CD4-positive, alpha-beta T cell treated with Interferon alpha-2 for 1 hour (primary cell): ENCODE measurements at regions not wholly inside any gene's neighbourhood (a gene's known extent, or its start where the extent isn't known, plus 50 kb on each side); places are given as distances from the start of the nearest gene placed in this dataset.
"Not testable (repeated sequence)": the region's sequence is repeated elsewhere in the genome, so short reads cannot be mapped to it uniquely, and the experiment has no call there.

Experiments
- DNase-seq, 2 donors: peaks; one replicate each; pipeline ENCODE4 v3.0.0-alpha.2; 2020 to 2022

- DNase-seq, result no peak
These were observed 267.0 kb upstream of the HS6ST1 start for GRCh38 chr2:128585706-128586105.

- no peak for DNase-seq
These were observed 271.0 kb upstream of the HS6ST1 start for GRCh38 chr2:128589681-128590080.

GRCh38 chr2:128590309-128591021, 271.8 kb upstream of the HS6ST1 start:
- DNase-seq, result no peak

DNA sequence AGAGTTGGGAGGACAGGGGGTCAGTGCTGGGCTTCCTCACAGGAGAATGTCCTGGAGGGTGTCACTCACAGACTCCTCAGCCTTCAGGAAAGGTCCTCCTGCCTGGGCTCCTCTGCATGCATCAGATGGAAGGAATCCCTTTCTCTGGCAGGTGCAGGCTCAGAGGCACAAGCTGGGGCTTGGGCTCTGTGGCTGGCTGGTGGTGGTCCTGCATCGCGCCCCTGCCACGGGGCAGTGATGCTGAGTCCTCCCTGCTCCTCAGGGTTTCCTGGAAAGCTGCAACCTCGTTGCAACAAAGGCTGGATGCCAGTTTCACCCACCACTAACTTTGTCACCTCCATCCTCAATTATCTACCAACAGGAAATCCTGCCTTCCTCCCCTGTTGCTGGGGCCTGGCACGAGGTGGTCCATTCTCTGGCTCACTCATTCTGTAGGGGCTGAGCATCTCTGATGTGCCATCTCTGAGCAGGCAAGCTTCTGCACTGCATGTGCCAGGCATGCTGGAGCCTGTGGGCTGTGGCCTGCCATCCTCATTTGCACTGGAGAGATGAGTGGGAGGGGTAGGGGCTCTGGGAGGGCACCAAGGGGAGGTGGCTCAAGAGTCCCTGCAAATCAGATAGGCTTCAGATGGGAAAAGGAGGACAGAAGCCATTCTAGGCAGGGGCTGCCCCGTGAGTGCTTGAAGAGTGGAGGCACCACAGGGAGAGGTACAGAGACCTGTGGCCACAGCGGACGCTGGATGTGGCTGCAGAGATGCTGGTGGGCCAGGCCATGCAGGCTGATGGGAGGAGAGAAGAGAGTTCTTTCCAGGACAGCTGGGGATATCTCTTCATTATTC, 272.6 kb upstream of the HS6ST1 start:
- DNase-seq, result no peak

DNA sequence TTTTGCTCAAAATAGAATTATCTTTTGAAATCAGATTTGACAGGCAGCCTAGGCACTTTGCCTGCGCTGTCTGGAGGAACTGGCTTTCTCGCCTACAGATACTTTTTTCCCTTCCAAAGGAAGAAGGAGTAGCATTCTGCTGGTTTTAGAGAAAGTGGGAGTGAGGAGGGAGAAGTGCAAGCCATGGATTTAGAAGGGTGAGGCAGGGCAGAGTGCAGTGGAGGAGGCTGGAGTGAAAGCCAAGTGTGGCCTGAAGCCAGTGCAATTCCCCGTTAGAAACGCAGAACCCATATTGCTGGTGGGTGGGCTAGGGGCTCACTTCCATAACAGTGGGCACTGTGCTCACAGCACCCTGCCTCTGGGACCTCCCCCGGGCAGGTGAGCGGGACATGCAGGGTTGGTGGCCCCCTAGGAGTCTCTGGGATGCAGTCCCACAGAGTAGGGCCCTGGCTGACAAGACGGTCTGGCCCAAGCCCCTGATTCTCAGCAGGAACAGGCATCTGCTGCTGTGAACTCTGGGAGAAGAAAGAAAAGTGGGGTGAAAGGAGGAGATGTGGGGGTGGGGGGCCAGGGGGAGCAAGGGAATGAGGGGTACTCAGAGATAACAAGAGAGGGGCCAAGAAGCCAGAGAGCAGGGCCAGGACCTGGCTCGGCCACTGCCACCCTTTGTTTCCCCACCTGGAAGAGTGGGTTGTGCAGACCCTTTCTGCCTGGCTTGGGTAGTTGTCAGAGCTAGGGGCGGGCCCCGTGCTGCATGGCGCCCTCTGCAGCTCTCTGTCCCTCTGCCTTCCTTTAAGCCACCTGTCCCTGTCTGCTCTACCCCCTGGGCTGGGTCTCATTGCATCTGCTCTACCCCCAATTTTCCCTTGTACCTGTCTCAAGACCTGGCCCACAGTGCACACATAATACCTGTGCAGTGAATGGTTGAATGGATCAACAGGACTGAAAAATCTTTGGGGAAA, 273.5 kb upstream of the HS6ST1 start:
- DNase-seq, result no peak

DNA sequence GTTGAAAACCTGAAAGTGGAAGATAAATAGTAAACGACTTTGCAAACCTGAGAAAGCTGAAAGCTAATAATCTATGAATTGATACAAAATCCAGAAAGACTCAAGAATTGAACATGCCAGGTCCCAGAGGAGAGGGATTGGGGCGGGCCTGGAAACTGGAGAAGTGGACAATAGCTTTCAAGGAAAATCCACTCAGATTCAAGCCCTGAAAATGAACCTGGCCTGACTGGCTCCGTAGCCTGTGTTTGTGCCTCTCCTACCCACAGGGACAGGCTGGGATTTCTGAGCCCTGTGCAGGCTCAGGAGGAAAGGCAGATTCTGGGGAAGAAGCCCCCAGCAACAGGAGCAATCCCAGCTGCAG, 274.8 kb upstream of the HS6ST1 start:
- no peak for DNase-seq

DNA sequence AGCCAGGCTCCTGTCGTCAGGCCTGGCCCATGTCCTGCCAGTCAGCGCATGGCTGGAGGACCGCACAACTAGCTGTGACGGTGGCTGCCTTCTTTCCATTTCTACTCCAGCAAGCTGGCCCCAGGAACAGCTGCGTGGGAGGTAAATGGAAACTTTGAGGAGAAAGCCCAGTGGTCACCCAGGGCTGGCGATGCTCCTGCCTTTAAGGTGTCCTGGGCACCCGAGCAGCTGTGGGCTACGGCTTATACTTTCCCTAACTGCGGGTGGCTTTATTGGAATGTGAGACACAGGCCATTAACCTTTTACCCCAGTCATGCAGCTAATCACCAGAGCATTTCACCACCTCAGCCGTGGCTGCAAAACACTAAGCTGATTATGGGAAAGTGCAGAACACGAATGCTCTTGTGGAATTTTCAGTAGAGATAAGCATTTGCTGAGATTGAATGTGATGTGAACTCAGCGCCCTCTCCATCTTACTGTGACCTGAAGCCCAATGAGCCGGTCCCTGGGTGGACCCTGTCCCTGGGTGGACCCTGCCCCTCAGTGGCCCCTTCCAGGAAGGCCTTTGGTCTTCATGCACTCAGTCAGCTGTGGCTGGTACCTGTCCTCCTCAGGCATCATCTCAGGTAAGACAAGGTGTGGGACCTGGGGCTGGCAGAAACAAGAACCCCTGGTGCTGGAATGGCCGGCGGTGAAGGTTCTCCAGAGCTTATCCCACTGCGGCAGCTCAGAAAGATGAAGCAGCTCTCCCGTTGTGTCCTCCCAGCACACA, 275.4 kb upstream of the HS6ST1 start:
- no peak for DNase-seq

- no peak for DNase-seq
These were observed 275.9 kb upstream of the HS6ST1 start for GRCh38 chr2:128594651-128594910.

GRCh38 chr2:128594953-128595677, 276.4 kb upstream of the HS6ST1 start:
- DNase-seq, result no peak

DNA sequence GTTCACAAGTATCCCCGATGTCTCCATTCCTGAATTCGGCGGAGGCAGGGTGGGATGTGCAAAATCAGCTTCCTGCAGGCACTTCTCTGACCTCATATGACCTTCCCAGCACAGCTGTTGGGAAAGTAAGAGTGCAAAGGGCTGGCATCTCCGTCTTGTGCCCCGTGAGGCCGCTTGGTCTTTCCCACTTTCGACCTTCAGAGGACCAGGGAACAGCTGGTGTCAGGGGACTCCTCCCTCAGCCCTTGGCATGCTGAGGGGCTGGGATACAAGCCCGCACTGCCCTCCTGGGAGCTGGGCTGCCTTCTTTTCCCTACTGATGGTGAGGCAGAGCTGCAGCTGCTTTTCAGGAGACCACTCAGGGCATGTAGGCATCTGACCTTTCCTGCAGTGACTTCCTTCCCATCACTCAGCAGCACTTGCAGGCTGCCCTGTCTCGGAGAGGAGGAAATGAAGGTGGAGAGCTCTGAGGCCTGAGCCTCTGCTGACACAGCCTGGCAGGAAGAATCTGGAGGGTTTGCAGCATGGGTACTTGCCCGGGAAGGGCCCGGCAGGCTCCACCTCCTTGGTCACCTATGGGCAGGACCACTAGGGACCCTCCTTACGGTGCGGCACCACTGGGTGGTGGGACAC, 277.2 kb upstream of the HS6ST1 start:
- no peak for DNase-seq

DNA sequence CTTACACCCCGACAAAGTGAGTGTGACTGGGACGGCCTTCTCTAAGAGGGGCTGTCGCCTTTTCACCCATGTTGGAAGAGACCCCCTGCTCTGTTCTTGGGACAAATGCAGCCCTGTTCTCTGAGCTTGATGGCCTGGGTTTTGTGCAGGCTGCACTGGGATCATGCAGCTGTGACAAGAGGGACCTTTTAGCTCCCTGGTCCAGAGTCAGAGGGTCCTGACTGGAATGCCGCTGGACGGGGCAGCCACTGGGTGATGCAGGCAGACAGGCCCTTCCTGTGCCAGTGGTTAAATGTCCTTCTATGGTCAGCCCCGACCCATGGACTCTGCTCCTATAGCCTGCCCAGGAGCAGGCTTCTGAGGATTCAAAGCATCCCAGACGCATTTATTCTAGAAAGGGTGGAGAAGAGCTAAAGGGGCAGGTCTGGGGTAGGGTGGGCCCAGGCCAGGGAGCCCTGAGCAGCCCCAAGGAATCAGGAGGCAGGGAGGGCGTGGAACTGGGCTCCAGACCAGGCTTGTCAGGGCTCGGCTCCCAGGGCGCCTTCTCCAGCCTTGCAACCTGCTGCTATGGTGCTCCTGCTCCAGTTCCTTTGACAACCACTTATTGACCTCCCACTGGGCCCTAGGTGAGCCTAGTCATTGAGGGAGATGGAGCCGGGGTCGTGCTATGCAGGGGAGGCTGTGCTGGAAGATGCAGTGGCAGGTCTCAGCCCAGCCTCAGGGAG, 277.9 kb upstream of the HS6ST1 start:
- no peak for DNase-seq

DNA sequence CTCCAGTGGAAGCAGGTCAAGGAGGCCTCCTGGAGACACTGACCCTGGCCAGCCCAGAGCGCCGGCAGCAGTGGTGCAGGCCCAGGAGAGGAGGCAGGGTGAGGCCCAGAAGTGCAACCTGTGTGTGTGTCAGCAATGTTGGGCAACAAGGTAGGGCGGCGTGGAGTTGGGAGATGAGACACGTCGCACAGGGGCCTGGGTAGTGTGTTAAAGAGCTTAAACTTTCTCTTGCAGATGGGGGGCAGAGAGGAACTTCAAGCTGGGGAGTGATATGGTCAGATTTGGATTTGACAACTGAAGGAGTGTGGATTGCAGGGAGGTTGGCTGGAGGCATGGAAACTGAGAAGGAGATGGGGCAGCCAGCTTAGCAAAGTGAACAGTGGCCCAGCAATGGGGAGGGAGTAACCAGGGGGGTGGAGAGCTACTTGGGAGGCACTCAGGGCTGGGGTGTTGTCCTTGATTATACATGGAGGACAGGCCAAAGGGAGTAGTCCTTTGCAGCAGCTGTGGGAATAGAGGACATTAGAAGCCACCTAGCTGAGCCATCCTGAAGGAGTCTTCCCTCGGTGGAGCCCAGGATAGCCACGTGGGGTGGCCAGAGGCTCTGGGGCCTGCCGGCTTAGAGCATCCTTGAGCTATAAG, 278.6 kb upstream of the HS6ST1 start:
- DNase-seq, result no peak

GRCh38 chr2:128598260-128598659, 279.6 kb upstream of the HS6ST1 start:
- DNase-seq, result not testable (repeated sequence)

DNA sequence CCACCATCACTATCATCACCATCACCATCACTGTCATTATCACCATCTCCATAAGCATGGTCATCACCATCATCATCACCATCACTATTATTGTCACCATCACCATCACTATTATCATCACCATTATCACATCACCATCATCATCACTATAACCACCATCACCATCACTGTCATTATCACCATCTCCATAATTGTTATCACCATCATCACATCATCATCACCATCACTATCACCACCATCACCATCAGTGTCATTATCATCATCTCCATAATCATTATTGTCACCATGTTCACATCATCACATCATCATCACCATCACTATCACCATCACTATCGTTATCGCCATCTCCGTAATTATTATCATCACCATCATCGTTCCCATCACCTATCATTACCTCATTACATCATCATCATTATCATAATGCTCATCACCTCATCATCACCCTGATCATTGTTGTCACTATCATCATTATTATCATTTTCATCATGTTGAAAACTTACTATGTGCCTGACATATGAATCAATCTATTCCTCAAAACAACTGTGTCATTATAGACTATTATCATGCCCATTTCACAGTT, 280.3 kb upstream of the HS6ST1 start:
- DNase-seq, result no peak

DNA sequence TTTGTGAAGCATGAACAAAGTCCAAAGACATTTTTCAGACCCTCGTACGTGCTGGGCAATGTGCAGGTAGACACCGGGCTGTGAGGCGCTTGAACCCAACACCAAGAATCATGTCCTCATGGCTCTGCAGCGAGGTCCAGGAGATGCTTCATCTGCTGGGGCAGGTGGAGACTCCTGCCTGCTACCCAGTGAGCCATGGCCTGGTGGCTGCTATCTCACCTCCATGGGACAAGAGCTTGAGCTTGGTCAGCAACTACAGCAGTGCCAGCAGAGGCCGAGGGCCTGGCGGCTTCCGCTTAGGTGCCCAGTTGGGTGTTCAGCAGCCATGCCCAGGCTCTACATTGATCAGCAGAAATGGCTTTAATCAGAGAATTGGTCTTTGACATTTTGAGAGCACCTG, 281.0 kb upstream of the HS6ST1 start:
- no peak for DNase-seq

DNA sequence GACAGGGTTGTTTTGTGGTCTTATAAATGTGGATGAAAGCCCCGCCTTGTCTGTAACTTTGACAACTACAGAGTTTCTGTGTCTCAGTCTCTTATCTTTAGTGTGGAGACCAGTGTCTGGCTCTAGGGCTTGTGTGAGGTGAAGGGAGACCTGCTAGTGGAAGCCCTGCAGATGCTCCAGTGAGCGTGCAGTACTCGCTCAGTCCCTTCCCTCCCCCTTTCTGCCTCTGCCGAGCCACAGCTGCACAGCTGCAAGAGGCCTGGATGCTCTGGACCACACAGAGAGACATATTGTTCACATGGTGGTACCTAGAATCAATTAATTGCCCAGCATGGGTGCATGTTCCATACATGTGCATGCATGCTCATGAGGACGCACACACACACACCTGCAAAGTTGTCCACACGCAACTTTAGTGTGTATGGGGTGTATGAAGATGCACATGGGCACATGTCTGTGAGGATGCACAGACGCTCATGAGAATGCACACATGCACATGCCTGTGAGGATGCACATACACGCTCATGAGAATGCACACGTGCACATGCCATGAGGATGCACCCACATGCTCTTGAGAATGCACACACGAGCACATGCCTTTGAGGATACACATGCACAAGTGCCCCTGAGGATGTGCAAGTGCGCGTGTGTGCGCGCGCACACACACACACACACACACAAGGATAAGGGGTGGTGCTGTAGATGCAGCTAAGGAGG, 282.1 kb upstream of the HS6ST1 start:
- DNase-seq, result no peak

- DNase-seq, result no peak
These were observed 282.8 kb upstream of the HS6ST1 start for GRCh38 chr2:128601298-128602037.

- DNase-seq, result no peak
These were observed 283.5 kb upstream of the HS6ST1 start for GRCh38 chr2:128602038-128602698.
